ENCODE measurements at regions not wholly inside any gene's neighbourhood (a gene's known extent, or its start where the extent isn't known, plus 50 kb on each side); places are given as distances from the start of the nearest gene placed in this dataset.

DNA sequence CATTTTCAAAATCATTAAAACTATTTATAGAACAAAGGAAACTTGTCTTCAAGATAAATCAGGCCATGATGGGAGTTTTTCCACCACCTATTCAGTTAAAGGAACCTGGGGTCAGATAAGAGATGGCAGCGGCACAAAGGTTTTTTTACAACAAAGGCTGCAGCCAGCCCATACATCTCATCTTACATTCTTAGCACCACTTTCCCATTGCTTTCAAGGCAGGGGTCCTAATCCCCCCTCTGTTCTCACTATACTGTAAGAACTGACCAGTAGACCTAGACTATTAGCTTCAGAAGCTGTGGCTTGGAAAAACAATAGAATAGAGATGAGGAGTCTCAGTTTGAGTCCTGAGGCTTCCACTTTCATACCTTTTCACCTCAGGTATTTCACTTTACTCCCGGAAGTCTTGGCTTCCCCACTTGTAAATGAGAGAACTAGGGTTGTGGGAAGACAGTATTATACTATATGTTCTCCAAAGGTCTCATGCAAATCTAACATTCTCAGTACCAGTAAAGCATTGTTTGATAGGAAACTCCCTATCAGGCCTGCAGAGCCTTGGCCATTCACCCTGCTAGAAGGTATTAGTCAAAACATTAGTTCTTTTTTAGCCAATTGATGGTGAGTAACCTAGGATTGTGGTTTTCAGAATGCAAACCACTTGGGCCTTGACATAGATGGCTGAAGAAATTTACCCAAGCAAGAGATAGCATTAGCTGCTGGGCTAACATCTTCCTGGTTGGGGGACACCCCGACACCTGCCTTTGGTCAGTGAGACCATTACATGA, 182.9 kb upstream of the PBDC1 start:
- H4K91ac ChIP-seq (ENCODE audit: insufficient read length, low read depth, low read length) = no peak overlapping the region
- H2BK20ac ChIP-seq (ENCODE audit: low read depth, low read length, poor library complexity, severe bottlenecking) = no peak overlapping the region
- H3K23me2 ChIP-seq (ENCODE audit: insufficient read length, low read depth, low read length, poor library complexity, severe bottlenecking) = no peaks in the 10 kb centered on the region
- H4K5ac ChIP-seq (ENCODE audit: insufficient read length, low read depth, low read length) = no peak overlapping the region
- H3K9ac ChIP-seq (ENCODE audit: extremely low read depth, insufficient read length, low read length) = no peak overlapping the region
- H3K23ac ChIP-seq (ENCODE audit: insufficient read length, low read depth, low read length) = no peak overlapping the region
- no peak overlapping the region for H3K18ac ChIP-seq (ENCODE audit: insufficient read length, low read depth, low read length)
- no peak overlapping the region for H3K27ac Mint-ChIP-seq
- no peak overlapping the region for H3K56ac ChIP-seq (ENCODE audit: insufficient read length, low read depth, low read length)
- no peak overlapping the region for H3K4ac ChIP-seq (ENCODE audit: low read depth, low read length)
- no CpG with 5 or more reads among the region's 3 CpGs for WGBS (ENCODE audit: extremely low coverage, insufficient read length, low lambda C conversion rate)
- no peaks in the 10 kb centered on the region for H3K79me1 ChIP-seq (ENCODE audit: insufficient read depth, low read depth, low read length, poor library complexity, severe bottlenecking)
- H3K4me1 ChIP-seq (ENCODE audit: insufficient read depth, low read length) = no peaks in the 10 kb centered on the region
- H3T11ph ChIP-seq (ENCODE audit: low read length) = no peak overlapping the region
- H3K27me3 Mint-ChIP-seq (ENCODE audit: low read depth) = peaks cover 2% of the 10 kb centered on the region
- TF ChIP-seq, protein P1, sequence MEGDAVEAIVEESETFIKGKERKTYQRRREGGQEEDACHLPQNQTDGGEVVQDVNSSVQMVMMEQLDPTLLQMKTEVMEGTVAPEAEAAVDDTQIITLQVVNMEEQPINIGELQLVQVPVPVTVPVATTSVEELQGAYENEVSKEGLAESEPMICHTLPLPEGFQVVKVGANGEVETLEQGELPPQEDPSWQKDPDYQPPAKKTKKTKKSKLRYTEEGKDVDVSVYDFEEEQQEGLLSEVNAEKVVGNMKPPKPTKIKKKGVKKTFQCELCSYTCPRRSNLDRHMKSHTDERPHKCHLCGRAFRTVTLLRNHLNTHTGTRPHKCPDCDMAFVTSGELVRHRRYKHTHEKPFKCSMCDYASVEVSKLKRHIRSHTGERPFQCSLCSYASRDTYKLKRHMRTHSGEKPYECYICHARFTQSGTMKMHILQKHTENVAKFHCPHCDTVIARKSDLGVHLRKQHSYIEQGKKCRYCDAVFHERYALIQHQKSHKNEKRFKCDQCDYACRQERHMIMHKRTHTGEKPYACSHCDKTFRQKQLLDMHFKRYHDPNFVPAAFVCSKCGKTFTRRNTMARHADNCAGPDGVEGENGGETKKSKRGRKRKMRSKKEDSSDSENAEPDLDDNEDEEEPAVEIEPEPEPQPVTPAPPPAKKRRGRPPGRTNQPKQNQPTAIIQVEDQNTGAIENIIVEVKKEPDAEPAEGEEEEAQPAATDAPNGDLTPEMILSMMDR (conservative IDR thresholded peaks at IDR 0.05) = no peak
- no peak overlapping the region for H2BK12ac ChIP-seq (ENCODE audit: insufficient read length, low read depth, low read length)
- H2AK5ac ChIP-seq (ENCODE audit: insufficient read length, low read length) = no peak overlapping the region
- H3K4me3 Mint-ChIP-seq = no peak overlapping the region
- no peak overlapping the region for H2BK120ac ChIP-seq (ENCODE audit: low read depth, low read length, poor library complexity, severe bottlenecking)
- no peaks in the 10 kb centered on the region for H4K20me1 ChIP-seq (ENCODE audit: control insufficient read depth, insufficient read depth, insufficient read length)
- H3K4me2 ChIP-seq (ENCODE audit: insufficient read depth, insufficient read length, low read length) = no peak overlapping the region
- no peaks in the 10 kb centered on the region for H3K27me3 ChIP-seq (ENCODE audit: insufficient read depth, low read length)
- peaks cover 71 to 77% of the 10 kb centered on the region in 2 experiments for H3K9me3 Mint-ChIP-seq
- no peak overlapping the region for H2AFZ ChIP-seq (ENCODE audit: low read length)
- no peak overlapping the region for H2BK15ac ChIP-seq (ENCODE audit: low read depth, low read length)
- DNase-seq = no peak
- peaks cover 0 to 3% of the 10 kb centered on the region in 2 experiments; a peak in 1 of 4 replicates for H3K4me1 Mint-ChIP-seq
- peaks cover 21% of the 10 kb centered on the region for H3K9me3 ChIP-seq (ENCODE audit: control insufficient read depth, low read depth, low read length)
- no peak overlapping the region for H3K14ac ChIP-seq (ENCODE audit: insufficient read depth, low read length)
- H3K79me2 ChIP-seq (ENCODE audit: insufficient read depth, low read length) = peaks cover 2% of the 10 kb centered on the region; the same call in 1 of the 2 replicates
- no peak overlapping the region for H4K8ac ChIP-seq (replicated peaks; ENCODE audit: insufficient read length, low read depth, low read length)
- no peak overlapping the region for H3K27ac ChIP-seq (ENCODE audit: insufficient read length, low read depth, low read length)
- H2BK5ac ChIP-seq (ENCODE audit: insufficient read length, low read length) = no peak overlapping the region
- peaks cover 0 to 6% (median 0%) of the 10 kb centered on the region in 3 experiments; a peak in 2 of 7 replicates for H3K36me3 Mint-ChIP-seq (ENCODE audit: insufficient read depth in 1 of 3, low read depth in 3 of 3)
